GM13977 (cell line): ENCODE measurements at regions not wholly inside any gene's neighbourhood (a gene's known extent, or its start where the extent isn't known, plus 50 kb on each side); places are given as distances from the start of the nearest gene placed in this dataset.
"Not testable (repeated sequence)": the region's sequence is repeated elsewhere in the genome, so short reads cannot be mapped to it uniquely, and the experiment has no call there.

Source experiments
- DNase-seq: peaks from one replicate; pipeline ENCODE4 v3.0.0; 2012; ENCODE audit warnings: low spot score
- in situ Hi-C: fragments of 300-500 bp; cut with MboI; formaldehyde crosslinking; loops from one replicate; pipeline ENCODE4 v1.12.0; 2022; ENCODE audit warnings: low sequenced_read_pairs, low pct_unique_long_range_greater_than_20kb, mixed read lengths, inconsistent platforms; ENCODE audit not compliant: unreplicated experiment
- TF ChIP-seq, protein P1 (sequence below): IDR thresholded peaks from 2 replicates; pipeline ENCODE4 v1.5.1; 2012; ENCODE audit warnings: mild to moderate bottlenecking, control low read depth; ENCODE audit not compliant: insufficient read depth; ENCODE audit errors: extremely low read depth, missing control alignments

DNA sequence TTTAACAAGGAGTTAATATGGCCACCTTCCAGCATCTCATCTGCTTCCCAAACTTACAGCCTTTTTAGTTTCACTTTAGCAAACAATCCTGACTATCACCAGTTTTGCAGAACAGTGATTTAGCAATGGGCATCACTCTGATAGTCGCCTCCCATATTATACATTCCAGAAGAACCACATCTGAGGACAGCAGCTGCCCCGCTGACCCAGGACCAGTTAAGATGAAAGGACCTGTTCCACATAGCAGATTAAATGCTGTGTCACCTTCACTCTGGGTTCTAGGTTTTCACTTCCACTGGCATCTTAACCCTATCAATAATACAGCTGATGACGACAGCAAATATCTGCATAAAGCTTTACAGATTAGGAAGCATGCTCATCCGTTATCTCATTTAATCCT is 99.8 kb downstream of the TRIM69 start:
- TF ChIP-seq, protein P1, sequence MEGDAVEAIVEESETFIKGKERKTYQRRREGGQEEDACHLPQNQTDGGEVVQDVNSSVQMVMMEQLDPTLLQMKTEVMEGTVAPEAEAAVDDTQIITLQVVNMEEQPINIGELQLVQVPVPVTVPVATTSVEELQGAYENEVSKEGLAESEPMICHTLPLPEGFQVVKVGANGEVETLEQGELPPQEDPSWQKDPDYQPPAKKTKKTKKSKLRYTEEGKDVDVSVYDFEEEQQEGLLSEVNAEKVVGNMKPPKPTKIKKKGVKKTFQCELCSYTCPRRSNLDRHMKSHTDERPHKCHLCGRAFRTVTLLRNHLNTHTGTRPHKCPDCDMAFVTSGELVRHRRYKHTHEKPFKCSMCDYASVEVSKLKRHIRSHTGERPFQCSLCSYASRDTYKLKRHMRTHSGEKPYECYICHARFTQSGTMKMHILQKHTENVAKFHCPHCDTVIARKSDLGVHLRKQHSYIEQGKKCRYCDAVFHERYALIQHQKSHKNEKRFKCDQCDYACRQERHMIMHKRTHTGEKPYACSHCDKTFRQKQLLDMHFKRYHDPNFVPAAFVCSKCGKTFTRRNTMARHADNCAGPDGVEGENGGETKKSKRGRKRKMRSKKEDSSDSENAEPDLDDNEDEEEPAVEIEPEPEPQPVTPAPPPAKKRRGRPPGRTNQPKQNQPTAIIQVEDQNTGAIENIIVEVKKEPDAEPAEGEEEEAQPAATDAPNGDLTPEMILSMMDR: no peak
- no peak for DNase-seq
- in situ Hi-C loops: no loop called here

DNA sequence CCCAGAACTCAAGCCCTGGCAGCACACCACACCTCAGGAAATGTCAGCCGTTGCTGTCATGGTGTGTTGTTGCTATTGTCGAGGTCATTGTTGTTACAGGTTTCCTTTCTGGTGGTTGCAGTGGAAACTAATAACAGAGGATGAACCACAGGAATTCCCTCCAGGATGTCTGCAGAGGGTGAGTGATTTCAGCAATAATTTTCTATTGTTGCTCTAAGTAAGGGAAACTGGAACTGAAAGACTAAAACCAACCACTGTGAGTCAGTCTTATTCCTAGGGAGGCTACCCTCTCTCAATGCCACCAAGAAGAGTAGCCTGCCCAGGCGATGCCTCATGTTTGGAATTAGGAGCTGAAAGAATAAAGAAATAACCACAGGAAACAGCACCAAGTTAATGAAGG is 102.6 kb downstream of the TRIM69 start:
- DNase-seq: not testable (repeated sequence)

DNA sequence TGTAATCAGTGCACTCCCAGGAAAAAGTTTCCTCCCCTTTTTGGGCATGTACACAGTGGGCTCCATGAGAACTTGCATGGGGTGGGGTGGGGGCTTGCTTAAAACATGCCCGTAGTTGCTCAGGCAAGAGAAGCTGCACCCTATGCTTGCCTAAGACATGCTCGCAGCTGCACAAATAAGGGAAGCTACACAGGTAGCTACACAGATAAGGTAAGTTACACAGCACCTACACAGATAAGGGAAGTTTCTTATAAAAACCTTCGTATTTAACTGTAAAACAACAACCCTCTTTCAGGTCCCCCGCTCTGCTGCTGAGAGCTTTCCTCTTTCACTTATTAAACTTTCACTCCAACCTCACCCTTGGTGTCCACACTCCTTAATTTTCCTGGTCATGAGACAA is 105.4 kb downstream of the TRIM69 start:
- DNase-seq, in situ Hi-C loops: not testable (repeated sequence)

More for the DNA sequence above, 102.6 kb downstream of the TRIM69 start:
- in situ Hi-C loops: not testable (repeated sequence)

DNA sequence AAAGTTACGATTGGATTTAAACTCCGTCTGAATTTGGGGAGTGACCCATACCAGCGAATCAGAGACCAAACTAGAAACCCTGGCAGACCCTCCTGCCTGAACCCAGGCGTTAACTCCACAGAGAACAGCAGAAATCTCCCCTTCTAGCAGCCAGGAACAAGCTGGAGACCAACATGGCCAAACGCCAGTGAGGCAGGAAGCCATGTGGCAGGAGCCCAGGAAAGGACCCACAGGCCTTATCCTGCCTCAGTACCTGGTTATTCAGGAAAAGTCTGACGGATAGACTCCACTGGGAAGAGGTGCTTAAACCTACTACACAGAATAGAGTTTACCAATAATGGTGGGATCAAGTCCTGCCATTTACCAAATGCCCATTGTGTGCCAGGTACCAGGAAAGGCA is 106.6 kb downstream of the TRIM69 start:
- in situ Hi-C loops: not testable (repeated sequence)

DNA sequence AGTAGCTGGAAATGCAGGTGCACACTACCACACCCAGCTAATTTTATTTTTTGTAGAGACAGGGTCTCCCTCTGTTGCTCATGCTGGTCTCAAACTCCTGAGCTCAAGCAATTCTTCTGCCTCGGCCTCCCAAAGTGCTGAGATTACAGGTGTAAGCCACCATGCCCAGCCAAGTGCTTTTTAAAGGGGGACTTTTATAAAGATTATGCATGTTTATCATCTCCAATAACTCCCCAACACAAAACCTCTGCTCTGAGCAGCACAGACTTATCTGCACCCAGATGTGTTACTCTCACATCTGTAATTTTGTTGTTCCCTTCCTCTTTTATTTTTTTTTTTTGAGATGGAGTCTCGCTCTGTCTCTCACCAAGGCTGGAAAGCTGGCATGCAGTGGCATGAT is 108.6 kb downstream of the TRIM69 start:
- DNase-seq, in situ Hi-C loops: not testable (repeated sequence)

More for the DNA sequence above, 106.6 kb downstream of the TRIM69 start:
- DNase-seq: not testable (repeated sequence)

DNA sequence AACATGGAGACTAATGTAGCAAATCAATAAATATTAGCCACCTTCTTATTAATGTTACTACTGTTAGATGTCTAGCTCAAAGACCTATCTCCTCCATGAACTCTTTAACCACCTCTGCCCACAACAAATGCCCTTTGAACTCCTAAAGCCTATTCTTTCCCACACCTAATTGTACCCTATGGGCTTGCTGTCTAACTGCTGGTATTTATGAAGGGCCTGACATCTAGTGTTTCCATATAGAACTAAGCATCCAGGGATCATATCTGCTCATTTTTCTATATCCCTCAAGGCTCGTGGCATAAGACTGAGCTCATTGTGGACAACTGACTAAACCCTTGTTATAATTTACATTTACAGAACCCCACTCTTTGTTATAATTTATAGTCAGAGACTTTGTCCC is 109.8 kb downstream of the TRIM69 start:
- in situ Hi-C loops: not testable (repeated sequence)

DNA sequence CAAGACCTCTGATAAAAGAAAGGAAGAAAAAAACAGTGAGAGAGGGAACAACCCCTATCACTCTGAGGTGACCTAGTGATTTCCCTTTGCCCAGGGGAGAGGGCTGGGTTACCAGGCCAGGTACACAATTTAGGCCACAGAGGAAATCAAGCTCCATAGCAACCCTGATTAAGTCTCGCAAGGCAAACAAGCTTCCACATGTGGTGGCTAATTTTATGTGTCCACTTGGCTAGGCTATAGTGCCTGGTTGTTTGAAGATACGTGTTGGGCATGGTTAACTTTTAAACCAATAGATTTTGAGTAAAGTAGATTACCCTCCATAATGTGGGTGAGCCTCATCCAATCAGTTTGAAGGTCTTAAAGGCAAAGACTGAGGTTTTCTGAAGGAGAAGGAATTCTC is 108.9 kb upstream of the TERB2 start:
- in situ Hi-C loops, DNase-seq: not testable (repeated sequence)

More for the DNA sequence above, 109.8 kb downstream of the TRIM69 start:
- DNase-seq: not testable (repeated sequence)

DNA sequence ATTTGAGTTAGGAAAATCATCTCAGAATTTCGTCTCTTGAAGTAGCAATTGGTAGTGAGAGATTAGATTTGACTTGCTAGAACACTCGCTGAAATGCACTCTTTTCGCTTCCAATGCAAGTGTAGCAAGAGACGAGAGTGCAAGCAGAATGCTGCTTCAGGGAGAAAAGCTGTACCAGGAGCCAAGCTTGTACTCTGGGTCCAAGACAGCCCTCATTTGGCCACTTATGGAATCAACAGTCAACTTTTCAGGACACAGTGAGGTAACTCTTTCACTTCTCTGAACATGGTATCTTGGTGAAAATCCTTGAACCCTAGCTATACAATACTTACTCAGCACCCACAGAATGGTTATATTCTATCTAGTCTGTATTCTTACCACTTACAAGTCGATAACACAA is 107.6 kb upstream of the TERB2 start:
- in situ Hi-C loops, DNase-seq: not testable (repeated sequence)

DNA sequence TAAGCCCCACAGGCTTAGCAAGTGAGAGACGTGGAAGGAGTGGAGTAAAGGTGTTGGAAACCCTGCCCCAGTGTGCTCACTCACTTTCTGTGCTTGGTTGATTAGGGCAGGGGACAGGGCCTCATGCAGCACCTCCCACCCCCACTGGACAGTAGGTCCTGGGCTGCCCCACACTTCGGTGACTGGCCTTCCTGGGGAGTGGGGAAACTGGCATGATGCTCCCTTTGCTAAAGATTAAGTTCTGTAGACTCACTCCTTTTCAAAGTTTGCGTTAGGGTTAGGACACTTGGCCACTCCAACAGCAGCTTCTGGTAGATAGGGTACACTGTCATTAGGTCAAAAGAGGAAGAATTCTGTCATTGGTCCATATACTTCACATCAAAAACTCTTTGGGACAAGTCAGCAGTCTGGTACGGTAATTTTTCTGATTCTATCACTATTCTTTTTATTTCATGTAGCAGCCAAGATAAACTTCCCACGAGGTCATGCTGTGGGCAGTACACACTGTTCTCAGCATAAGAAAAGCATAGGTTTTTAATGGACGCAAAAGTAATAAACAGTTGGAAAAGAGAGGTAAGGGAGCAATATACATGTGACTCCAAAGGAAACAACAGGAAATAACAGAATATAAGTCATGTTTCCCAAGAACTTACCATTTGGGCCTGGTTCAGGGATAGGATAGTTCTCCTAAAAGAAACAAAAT is 106.6 kb upstream of the TERB2 start:
- in situ Hi-C loops: loop anchor here (25.0 kb wide), 1 partner anchor 187 kb away; no protein-coding TSS in a partner anchor

DNA sequence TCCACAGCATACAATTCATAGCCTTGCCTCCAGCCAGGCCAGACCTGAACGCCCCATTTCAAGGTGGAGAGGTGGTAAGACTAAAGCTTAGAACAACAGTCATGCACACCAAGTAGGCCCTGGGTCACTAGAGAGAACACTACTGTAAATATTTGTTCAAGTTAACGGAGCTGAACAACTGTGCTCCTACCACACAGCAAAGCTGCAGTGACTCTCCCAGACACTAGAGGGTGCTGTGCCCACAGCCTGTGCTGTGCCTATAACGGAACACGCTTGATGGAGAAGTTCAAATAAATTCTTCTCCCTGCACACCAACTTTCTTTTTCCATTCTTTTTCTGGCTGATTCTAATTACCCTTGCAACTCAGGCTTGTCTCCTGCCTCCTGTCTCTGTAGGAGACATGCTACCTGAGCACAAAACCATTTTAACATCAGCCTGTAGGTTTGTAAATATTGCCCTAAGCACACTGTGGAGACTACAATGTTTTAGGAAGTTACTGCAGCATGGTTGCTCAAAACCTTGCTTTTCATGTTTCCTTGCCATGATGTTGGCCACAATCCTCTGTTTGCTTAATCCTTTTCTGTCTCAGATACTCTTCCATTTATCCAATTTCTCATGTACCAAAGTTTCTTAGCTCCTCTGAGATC is 103.1 kb upstream of the TERB2 start:
- in situ Hi-C loops: loop anchor here (25.0 kb wide), 1 partner anchor 184 kb away; no protein-coding TSS in a partner anchor
- TF ChIP-seq, protein P1: peak; percentile 95
- peak; percentile 45 for DNase-seq

More for the DNA sequence above, 106.6 kb upstream of the TERB2 start:
- not testable (repeated sequence) for DNase-seq

DNA sequence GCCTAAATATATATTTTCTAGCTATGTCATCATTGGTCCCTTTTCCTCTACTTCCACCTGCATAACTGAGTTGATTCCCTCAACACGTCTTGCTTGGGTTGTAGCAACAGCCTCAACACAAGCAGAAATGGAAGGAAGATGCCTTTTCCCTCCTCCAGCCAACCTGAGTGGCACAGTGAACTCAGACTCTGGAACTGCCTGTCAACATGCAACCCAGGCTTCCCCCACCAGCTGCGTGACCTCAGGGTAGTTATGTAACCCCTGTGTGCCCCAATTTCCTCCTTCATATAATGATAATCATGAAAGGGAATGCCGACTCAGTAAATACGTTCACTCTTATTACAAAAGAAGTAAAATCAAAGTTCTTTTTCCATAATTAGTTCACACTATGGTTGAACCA is 101.8 kb upstream of the TERB2 start:
- not testable (repeated sequence) for DNase-seq
- in situ Hi-C loops: loop anchor here (25.0 kb wide), 1 partner anchor 183 kb away; no protein-coding TSS in a partner anchor

DNA sequence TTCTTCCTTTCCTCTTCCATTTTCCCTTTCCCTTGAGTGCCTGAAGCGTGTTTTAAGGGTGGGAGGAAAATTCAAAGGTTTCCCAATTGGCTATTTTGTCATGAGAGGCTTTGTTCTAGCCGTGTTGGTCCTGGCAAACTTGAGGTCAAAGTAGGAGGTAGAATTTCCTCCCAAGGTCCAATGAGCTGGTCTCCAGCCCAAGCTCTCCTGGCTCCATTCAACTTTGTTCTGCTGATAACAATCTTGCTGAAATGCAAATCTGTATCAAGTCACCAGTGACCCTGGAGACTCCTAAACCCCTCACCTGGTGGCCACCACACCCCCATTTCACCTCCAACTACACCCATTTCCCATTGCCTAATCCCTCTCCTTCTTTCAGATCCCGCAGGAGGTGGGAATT is 100.2 kb upstream of the TERB2 start:
- in situ Hi-C loops: loop anchor here (25.0 kb wide), 1 partner anchor 181 kb away; no protein-coding TSS in a partner anchor
- DNase-seq: not testable (repeated sequence)

DNA sequence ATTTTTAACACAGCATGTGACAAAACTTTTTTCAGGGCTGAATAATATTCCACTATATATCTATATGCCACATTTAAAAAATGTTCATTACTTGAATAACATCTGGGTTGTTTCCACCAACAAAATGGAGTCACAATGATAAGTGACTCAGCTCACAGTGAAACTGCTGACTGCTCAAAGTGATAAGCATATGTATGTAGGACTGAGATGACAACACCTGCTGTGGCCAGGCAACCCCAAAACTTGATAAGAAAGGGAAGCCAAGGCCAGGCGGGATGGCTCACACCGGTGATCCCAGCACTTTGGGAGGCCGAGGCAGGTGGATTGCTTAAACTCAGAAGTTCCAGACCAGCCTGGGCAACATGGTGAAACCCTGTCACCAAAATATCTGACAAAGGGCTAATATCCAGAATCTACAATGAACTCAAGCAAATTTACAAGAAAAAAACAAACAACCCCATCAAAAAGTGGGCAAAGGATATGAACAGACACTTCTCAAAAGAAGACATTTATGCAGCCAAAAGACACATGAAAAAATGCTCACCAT is 99.2 kb upstream of the TERB2 start:
- in situ Hi-C loops: loop anchor here (25.0 kb wide), 1 partner anchor 180 kb away; no protein-coding TSS in a partner anchor
- DNase-seq: not testable (repeated sequence)

DNA sequence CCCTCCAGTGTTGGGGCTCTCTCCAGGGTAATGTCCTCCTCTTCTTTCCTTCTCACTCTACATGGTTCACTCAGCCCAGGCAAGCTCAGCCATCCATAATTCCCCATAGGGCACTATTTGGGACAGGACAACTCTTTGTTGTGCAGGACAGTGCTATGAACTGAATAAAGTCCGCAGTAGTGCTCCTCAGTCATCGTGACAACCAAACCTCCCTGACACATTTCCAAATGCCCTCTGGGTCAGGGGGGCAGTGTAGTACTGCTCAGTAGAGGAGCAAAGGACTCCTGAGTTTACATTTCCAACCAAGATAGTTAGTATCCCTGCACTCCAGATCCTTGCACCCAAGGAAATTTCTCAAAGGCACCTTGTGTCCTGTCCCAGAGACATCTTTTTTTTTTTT is 97.4 kb upstream of the TERB2 start:
- DNase-seq: not testable (repeated sequence)
- in situ Hi-C loops: loop anchor here (25.0 kb wide), 1 partner anchor 178 kb away; no protein-coding TSS in a partner anchor

DNA sequence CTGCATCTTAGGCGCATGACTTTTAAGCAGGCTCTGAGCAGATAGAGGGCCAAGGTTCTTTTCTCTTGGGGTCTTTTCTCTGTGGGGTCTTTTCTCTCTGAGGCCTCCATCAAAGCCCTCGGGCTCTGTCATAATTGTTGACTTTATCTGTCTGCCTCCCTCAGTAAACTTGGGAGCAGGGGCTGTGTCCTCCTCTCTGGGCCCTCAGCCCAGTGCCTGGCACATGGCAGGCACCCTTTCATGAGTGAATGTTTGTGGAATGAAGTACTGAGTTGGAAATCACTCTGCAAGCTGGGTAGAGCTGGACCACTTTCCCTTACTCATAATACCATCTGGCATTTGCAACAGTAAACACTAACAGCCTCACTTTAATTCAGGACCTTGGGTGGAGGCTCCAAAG is 96.3 kb upstream of the TERB2 start:
- not testable (repeated sequence) for DNase-seq
- in situ Hi-C loops: loop anchor here (25.0 kb wide), 1 partner anchor 177 kb away; no protein-coding TSS in a partner anchor
